OCI-M2 (cell line): ENCODE measurements at regions not wholly inside any gene's neighbourhood (a gene's known extent, or its start where the extent isn't known, plus 50 kb on each side); places are given as distances from the start of the nearest gene placed in this dataset.
"Not testable (repeated sequence)": the region's sequence is repeated elsewhere in the genome, so short reads cannot be mapped to it uniquely, and the experiment has no call there.

Source experiments
- DNase-seq: peaks from one replicate; lab custom pipeline; 2025; ENCODE audit not compliant: unreplicated experiment; lab: John Stamatoyannopoulos, UW

DNA sequence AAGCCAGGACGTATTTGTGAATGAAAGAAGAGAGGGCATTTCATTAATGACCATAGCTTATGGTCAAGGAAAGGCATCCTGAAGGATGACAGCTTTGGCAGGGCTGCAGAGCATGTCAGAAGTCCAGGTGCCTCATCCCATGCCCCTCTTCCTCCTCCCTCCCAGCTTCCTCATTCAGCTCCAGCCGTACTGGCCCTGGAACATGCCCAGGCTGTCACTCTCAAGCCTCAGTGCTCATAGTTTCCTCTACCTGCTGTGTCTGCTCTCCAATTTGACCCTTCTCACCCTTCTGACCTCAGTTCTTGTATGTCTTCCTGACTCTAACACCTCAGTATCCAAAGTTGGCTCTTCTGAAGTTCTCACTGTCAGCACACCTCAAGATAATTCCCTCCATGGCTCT lies 695.8 kb upstream of the HS6ST1 start:
- no peak for DNase-seq

DNA sequence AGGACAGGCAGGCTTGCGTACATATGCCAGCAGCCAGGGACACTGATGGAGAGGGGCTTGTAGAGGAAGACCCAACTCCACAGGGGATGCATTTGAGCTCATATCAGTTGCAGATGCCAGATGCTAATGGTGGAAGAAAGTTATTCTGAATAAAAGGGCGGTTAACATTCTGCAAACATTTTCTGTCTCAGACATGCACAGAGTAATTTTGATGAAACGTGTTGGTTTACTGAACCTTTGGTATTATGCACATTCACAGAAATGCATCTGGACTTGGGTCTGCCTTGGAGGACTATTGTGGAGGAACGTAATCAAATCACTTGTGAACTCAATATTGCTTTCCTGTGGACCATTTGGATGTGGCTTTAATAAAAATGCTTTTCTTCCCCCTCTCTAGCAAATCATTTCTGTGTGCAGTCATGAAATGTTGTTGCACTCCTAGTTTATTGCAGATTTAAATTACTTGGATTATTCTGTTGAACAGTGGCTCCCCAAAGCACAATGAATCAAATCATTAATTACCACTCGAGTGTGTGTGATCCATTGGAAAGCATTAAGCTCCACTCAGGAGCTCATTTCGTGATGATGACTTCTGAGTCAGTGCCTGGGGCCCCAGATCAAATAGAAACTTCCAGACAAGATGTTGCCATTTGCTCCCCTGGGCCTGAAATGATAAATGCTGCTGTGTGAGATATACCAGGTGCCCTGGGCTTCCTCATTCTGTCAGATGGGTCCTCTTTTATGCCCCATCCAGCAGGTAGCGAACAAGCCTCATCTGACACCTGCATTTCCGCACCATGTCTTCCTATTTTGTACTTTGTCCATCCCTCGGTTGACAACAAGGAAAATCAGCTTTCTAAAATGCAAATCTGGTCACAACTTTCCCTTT lies 697.0 kb upstream of the HS6ST1 start:
- no peak for DNase-seq

DNA sequence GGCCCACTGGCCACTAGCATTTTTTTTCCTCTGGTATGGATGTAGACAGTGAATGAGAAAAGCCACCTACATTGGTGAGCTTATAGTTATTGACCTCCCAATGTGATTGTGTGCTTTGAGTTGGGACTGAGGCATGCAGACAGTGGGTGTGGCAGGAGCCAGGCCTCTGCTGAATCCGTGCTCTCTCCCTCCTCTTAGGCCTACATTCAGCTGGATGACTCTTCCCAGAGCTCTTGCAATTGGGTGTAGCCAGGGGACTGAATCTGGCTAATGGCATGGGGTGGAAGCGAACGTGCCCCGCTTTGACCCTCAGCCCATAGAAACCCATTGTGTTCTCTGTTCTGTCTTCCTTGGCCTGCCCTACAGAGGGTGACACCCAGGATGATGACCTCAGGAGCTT lies 698.3 kb upstream of the HS6ST1 start:
- no peak for DNase-seq

DNA sequence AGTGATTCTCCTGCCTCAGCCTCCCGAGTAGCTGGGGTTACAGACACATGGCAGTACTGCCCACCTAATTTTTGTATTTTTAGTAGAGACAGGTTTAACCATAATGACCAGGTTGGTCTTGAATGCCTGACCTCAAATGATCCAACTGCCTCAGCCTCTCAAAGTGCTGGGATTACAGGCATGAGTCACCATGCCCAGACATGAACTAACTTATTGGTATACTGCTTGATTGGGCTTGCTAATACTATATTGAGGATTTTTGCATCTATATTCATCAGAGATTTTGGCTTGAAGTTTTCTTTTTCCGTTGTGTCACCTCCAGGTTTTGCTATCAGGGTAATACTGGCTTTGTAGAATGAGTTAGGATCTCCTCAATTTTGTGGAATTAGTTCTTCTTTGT lies 706.1 kb upstream of the HS6ST1 start:
- DNase-seq = no peak

DNA sequence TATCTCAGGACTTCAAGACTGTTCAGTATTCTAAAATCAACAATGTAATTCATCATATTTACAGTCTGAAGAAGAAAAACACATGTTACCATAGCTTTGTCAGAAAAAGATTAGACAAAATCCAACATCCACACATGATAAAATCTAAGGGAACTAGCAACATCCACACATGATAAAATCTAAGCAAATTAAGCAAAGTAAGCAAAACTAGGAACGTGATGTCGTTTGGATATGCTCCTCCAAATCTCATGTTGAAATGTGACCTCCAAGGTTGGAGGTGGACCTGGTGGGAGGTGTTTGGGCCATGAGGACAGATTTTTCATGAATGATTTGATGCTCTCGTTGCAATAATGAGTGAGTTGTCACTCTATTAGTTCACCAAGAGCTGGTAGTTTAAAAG lies 717.3 kb upstream of the HS6ST1 start:
- DNase-seq = no peak

DNA sequence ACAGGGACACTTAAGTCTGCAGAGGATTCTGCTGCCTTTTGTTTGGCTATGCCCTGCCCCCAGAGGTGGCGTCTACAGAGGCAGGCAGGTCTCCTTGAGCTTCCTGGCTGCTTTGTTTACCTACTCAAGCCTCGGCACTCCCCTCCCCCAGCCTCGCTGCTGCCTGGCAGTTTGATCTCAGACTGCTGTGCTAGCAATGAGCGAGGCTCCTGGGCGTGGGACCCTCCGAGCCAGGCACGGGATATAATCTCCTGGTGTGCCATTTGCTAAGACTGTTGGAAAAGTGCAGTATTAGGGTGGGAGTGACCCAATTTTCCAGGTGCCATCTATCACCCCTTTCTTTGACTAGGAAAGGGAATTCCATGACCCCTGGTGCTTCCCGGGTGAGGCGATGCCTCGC lies 725.0 kb upstream of the HS6ST1 start:
- not testable (repeated sequence) for DNase-seq

DNA sequence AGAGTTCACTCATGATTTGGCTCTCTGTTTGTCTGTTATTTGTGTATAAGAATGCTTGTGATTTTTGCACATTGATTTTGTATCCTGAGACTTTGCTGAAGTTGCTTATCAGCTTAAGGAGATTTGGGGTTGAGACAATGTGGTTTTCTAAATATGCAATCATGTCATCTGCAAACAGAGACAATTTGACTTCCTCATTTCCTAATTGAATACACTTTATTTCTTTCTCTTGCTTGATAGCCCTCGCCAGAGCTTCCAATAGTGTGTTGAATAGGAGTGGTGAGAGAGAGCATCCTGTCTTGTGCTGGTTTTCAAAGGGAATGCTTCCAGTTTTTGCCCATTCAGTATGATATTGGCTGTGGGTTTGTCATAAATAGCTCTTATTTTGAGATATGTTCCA lies 727.8 kb upstream of the HS6ST1 start:
- DNase-seq = not testable (repeated sequence)

DNA sequence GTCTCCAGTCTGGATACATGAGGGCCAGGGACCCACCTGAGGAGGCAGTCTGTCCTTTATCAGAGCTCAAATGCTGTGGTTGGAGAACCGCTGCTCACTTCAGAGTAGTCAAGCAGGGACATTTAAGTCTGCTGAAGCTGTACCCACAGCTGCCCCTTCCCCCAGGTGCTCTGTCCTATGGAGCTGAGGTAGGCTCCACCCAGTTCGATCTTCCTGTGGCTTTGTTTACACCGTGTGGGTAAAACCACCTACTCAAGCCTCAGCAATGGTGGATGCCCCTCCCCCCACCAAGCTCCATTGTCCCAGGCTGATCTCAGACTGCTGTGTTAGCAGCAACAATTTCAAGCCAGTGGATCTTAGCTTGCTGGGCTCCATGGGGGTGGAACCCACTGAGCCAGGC lies 731.4 kb upstream of the HS6ST1 start:
- DNase-seq = no peak

DNA sequence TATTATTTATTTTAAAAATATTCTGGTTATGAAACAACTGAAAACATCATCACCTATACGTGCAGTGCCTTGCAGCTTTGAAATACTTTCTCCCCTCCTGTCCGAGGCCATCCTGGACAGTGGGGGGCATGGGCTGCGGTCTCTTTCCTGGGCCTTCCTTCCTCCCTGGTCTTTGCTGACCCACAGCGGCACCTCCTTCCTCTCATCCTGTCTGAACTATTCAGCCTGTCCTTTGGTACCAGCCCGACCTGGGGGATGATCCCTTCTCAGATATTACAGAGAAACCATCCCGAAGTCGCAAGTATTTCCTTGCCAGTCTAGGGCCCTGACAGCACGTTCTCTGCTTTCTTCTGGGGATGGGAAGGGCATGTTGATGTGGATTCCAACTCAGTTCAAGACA lies 736.6 kb upstream of the HS6ST1 start:
- no peak for DNase-seq

DNA sequence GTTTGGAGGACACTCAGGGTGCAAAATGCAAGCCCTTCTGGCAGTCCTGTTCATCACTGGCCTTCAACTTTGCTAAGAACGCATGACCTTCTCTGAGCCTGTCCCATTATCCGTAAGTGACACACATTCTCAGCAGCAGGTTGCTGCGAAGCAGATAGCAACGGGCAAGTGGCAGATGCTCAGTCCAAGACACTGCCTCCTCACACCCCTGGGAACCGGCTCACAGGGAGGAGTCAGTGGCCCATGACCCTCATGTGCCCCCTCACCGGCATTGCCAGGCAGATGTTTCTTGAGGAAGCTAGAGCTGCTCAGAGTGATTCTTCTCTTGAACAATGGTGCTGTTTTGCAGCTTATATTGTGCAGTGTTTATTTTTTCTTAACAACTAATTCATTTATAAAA lies 737.2 kb upstream of the HS6ST1 start:
- DNase-seq = no peak

DNA sequence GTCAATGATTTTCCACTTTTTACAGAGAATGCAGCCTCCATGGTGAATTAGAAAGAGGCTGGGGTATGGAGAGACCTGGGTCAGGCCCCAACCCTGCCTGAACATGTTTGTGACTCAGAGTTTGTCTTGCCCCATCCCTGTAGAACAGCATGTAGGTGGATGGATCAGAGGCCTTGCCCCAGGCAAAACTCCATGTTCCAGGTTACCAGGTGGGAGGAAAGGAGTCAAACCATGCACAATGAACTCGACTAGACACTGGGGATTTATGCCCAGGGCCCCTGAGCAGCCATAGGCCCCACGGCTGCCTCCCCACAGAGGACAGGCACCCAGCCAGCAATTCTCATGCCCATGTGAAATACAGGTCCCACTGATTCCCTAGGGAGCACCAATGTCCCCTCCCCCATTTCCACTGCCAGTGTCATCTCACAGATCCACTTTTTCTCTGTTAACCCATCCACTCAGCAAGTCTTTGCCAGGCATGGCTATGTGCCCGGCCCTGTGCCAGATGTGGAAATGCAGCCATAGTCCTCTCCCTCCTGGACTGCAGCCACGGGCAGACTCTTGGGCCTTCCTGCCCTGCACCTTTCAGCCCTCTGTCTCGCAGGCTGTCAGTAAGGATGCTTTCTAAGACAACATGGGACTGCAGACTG lies 737.8 kb upstream of the HS6ST1 start:
- DNase-seq = no peak

DNA sequence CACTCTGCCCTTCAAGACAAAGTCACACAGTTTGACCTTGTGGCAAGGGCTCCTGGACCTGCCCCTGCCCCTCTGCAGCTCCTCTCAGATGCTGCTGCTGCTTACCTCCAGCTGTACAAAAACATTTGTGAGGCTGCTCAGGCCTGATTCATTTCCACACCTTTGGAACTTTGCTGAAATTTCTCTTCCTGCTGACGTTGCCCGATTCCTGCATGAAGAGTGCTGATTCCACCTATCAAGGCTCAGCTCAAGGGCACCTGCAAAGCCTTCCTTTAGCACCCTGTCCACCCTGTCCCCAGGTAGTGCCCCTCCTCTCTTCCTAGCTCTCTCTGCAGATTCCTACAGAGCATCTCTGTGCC lies 738.3 kb upstream of the HS6ST1 start:
- DNase-seq = no peak

DNA sequence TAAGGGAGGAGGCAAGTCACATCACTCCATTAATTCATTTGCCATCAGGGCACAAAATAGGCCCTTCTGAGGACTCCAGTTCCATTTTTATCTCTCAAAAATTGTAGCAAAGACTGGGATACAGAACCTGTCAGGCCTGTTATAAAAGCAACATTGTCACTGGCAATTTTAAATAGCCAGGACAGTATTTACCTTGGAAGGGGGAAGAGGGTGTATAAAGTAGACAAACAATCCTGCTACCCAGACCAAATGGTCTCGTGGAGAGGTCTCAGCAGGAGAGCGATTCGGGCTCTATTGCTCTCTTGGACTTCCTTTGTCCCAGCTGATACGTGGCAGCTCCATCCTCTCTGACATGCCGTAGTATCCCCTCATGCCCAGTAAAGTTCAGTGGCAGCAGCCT lies 740.3 kb upstream of the HS6ST1 start:
- no peak for DNase-seq

DNA sequence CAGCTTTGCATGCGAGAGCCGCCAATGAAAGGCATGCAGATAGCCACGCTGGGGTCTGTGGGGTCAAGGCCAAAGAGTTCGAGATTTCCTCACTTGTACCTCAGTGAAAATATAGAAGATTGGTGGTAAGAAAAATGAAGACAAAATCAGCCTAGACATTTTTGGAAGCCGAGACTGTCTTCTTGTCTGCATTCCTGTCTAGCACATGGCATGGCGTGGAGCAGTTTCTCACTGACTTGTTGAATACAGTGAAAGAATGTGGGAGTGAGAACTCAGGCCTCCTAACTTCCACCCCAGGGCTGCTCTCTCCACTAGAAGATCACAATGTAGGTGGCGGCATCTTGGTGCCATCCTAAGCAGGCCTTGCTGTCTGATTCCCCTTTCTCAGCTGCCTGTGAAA lies 740.8 kb upstream of the HS6ST1 start:
- no peak for DNase-seq

DNA sequence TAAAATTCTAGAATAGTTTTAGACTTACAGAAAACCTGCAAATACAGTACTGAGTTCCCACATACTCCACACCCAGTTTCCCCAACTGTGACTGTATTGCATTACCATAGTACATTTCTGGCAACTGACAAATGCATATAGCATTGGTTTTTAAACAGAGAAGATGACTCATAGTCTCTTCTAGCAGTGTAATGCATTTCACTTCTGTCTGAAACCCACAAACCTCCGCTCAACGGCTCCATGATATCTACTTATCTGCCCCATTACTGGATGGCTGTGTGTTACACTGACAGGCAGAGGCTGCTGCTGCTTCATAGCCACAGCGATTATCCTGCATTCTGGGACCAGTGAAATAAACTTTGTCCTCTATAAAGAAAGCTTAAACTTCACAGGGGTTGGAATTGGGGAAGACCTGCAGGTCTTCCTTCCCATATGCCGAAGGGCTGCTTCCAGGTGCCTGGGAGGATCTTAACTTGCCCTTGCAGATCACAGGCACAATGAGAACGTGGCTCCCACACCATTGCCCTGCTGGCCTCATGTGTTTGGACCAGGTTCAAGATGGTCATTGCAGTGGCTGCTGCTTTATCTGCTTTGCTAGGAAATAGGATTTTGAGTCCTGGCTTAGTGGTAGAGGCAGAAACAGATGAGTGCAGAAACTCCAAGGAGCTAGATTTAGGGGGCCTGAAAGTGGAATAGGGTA lies 742.6 kb upstream of the HS6ST1 start:
- no peak for DNase-seq

DNA sequence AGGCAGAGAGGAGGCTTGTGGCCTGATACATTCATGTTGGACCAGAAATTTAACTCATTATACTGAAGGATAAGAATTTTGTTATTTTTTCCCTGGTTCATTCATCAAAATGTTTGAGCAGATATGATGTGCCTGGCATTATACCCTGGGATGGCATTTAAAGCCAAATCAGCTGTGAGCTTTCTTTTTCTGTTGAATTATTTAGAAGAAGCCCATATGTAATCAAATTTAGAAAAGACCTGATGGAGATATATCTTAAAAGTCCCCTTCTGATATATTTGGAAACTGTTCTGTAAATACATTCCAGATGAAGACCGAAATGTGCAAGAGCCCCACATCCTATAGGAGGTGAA lies 743.1 kb upstream of the HS6ST1 start:
- no peak for DNase-seq

DNA sequence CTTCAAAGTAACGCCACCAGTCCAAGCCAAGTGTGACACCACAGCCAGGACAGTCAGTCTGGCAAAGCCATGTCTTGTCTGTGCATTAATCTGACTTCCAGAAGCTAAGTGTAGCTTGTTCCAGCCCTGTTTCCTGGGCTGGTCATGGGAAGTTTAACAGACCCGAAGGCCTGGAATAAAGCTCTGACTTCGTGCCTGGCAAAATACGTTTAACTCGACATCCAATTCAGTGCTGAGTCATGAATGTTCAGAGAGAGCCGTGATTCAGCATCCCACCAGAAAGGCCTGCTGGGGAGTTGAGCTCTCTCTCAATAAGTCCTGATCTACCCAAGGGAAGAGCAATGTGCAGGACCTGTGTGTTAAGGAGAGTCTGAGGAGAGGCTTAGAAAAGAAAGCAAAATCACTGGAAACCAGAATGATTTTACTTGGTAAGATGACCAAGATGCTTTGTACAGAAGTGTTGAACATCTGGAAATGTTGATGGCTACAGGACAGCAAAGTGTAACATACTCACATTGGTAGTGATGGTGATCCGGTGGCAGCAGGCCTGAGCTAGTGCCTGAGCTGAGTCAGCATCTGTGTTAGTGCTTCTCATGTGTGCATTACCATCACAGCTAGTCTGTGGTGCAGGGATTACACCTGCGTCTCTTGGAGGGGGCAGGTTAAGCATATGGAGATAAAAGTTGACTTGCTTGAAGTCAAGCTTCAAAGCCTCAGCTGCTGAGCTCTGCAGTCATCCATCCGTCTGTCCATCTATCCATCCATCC lies 743.7 kb upstream of the HS6ST1 start:
- DNase-seq = no peak

DNA sequence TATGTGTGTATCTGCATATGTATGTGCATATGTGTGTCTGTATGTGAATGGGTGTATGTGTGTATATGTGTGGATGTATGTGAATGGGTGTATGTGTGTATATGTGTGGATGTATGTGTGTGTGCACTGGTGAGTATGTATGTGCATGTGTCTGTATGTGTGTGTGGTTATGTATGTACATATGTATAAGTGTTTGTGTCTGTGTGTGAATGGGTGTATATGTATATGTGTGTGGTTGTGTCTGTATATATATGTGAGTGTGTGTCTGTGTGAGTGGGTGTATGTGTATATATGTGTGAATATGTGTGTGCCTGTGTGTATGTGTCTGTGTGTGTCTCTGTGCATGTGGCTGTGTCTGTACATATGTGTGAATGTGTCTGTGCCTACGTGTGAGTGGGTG lies 748.4 kb upstream of the HS6ST1 start:
- DNase-seq = no peak

DNA sequence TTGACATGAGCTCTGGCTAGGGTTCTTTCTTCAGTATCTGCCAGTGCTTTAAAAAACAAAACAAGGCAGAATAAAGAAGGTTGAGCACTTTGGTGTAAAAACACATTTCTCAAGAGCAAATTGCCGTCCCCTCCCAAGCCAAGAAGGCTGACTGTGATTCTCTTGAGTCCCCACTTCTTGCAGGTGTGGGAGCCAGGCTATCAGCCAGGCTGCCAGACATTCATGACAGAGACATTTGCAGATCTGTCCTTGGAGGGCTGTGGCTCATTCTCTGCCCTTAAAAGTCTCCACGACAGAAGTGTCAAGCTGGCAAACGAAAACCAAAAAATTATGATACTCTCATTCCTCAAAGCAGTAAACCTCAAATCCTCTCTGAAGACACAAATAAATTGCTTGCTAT lies 749.3 kb upstream of the HS6ST1 start:
- no peak for DNase-seq

DNA sequence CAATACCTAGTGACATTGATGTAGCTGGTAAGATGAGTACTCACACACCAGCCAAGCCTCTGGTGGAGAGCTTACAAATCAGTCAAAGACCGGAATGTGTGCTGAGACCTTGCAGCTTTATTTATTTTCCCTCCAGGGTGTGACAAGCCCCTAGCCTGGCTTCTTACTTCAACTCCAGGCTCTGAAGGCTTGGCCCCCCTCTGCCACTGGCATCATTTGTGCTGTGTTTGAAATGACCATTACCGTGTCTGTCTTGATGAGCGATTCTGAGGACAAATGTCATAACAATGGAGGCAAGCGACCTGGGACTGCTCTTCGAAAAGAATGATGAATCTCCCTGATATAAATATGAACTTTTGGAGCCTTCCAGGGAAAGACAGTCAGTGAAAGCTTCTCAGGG lies 749.9 kb upstream of the HS6ST1 start:
- no peak for DNase-seq

DNA sequence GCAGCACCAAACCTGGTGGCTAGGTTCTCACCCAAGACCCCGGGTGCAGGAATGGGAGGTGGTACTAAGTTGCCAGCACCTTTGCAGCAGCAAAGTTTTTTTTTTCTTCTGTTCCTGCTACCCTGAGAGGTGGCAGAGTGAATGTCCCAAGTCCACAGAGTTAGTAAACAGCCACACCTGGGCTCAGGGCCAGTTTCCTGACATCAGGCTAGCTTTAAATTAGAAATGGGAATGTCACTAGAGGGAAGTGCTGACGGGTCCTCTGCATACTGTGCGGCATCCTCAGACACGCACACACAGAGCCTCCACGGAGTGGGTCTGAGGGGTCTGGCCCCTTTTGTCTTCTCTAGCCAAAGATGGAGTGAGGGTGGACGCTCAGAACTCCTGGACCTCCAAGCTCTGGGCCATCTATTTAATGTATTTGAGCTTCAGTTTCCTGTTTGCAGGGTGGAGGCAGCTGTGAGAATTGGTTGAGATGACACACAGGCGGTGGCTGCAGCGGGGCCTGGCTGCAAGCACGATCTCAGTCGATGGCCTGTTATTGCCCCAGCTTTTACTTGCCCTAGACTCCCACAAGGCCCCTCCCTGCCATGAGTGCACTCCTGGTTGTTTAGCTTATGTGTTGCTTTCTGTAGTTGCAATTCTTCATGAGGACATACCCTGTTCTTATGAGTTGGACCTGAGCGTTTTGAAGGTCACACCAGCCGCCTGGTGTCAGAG lies 751.4 kb upstream of the HS6ST1 start:
- DNase-seq = no peak
